IPS-18c (cell line): ENCODE measurements at regions not wholly inside any gene's neighbourhood (a gene's known extent, or its start where the extent isn't known, plus 50 kb on each side); places are given as distances from the start of the nearest gene placed in this dataset.
"Not testable (repeated sequence)": the region's sequence is repeated elsewhere in the genome, so short reads cannot be mapped to it uniquely, and the experiment has no call there.

Experiments used
- H3K4me3 ChIP-seq: 2 replicates; pipeline ENCODE4 v1.7.0; 2013; ENCODE audit warnings: low read depth, mild to moderate bottlenecking, low read length, moderate library complexity; ENCODE audit not compliant: insufficient read depth
- H3K9me3 ChIP-seq: one replicate; pipeline ENCODE4 v1.6.1; 2013; ENCODE audit warnings: mild to moderate bottlenecking, low read length, moderate library complexity; ENCODE audit not compliant: control insufficient read depth, insufficient read depth

GRCh38 chr5:90294604-90295003, 115.0 kb downstream of the CETN3 start:
- H3K9me3 ChIP-seq, result no peaks in the 10 kb centered on the region
- H3K4me3 ChIP-seq, result no peak overlapping the region

GRCh38 chr5:90293931-90294330, 115.6 kb downstream of the CETN3 start:
- Histone ChIP-seq H3K9me3 (no peaks in the 10 kb centered on the region), H3K4me3 (no peak overlapping the region)

GRCh38 chr5:90290648-90291047, 118.9 kb downstream of the CETN3 start:
- no peaks in the 10 kb centered on the region for H3K9me3 ChIP-seq
- no peak overlapping the region for H3K4me3 ChIP-seq

- no peaks in the 10 kb centered on the region for H3K9me3 ChIP-seq
- H3K4me3 ChIP-seq, result no peak overlapping the region
Measured at GRCh38 chr5:90289837-90290236, 119.7 kb downstream of the CETN3 start.

- Histone ChIP-seq H3K9me3 (no peaks in the 10 kb centered on the region), H3K4me3 (no peak overlapping the region)
Measured at GRCh38 chr5:90287036-90287435, 122.5 kb downstream of the CETN3 start.

GRCh38 chr5:90285581-90285980, 124.0 kb downstream of the CETN3 start:
- Histone ChIP-seq H3K4me3 (no peak overlapping the region), H3K9me3 (no peaks in the 10 kb centered on the region)

- H3K9me3 ChIP-seq, result no peaks in the 10 kb centered on the region
- H3K4me3 ChIP-seq, result no peak overlapping the region
Measured at GRCh38 chr5:90284375-90284774, 125.2 kb downstream of the CETN3 start.

GRCh38 chr5:90279091-90279490, 130.5 kb downstream of the CETN3 start:
- H3K9me3 ChIP-seq, result no peaks in the 10 kb centered on the region
- H3K4me3 ChIP-seq, result no peak overlapping the region

- no peaks in the 10 kb centered on the region for H3K9me3 ChIP-seq
- H3K4me3 ChIP-seq, result no peak overlapping the region
Measured at GRCh38 chr5:90274216-90274615, 135.3 kb downstream of the CETN3 start.

GRCh38 chr5:90267646-90268045, 141.9 kb downstream of the CETN3 start:
- Histone ChIP-seq H3K9me3 (no peaks in the 10 kb centered on the region), H3K4me3 (no peak overlapping the region)

GRCh38 chr5:90265545-90265857, 144.1 kb downstream of the CETN3 start:
- no peak overlapping the region for H3K4me3 ChIP-seq
- no peaks in the 10 kb centered on the region for H3K9me3 ChIP-seq

GRCh38 chr5:90264689-90265544, 144.6 kb downstream of the CETN3 start:
- no peak overlapping the region for H3K4me3 ChIP-seq

GRCh38 chr5:90263102-90263820, 146.3 kb downstream of the CETN3 start:
- no peaks in the 10 kb centered on the region for H3K9me3 ChIP-seq

More at GRCh38 chr5:90264689-90265544, 144.6 kb downstream of the CETN3 start:
- no peaks in the 10 kb centered on the region for H3K9me3 ChIP-seq

GRCh38 chr5:90251447-90251846, 158.1 kb downstream of the CETN3 start:
- Histone ChIP-seq H3K9me3 (no peaks in the 10 kb centered on the region), H3K4me3 (no peak overlapping the region)

More at GRCh38 chr5:90263102-90263820, 146.3 kb downstream of the CETN3 start:
- H3K4me3 ChIP-seq, result no peak overlapping the region

- Histone ChIP-seq H3K9me3 (no peaks in the 10 kb centered on the region), H3K4me3 (no peak overlapping the region)
Measured at GRCh38 chr5:90248640-90249039, 160.9 kb downstream of the CETN3 start.

- H3K4me3 ChIP-seq, H3K9me3 ChIP-seq: not testable (repeated sequence)
Measured at GRCh38 chr5:90243848-90244247, 165.7 kb downstream of the CETN3 start.

- H3K9me3 ChIP-seq, result no peaks in the 10 kb centered on the region
- no peak overlapping the region for H3K4me3 ChIP-seq
Measured at GRCh38 chr5:90233476-90233875, 176.1 kb downstream of the CETN3 start.

GRCh38 chr5:90231688-90232087, 177.9 kb downstream of the CETN3 start:
- no peaks in the 10 kb centered on the region for H3K9me3 ChIP-seq
- H3K4me3 ChIP-seq, result no peak overlapping the region
